K562 (cell line): ENCODE measurements at regions not wholly inside any gene's neighbourhood (a gene's known extent, or its start where the extent isn't known, plus 50 kb on each side); places are given as distances from the start of the nearest gene placed in this dataset.

ENCODE experiments used
- ATAC-seq: fragments of 200-7000 bp; cut with Tn5 transposase; 3 replicates; pipeline ENCODE4 v1.9.1; 2020; ENCODE audit warnings: moderate library complexity
- BruUV-seq: library from RNA; stranded (reverse); fragments of 400-500 nt; replicated peaks from 2 replicates; lab custom pipeline; 2021; lab: Mats Ljungman, UMichigan
- CTCF ChIA-PET: fragments of 300-600 bp; formaldehyde crosslinking; extraction: SDS; loops from one replicate; lab custom pipeline; 2021; ENCODE audit warnings: low intra/inter-chr PET ratio; lab: Yijun Ruan, JAX
- POLR2A ChIA-PET: fragments of 300-600, 350-650 bp; sonication (Branson Sonifier 250); formaldehyde crosslinking; extraction: SDS; loops from one replicate; lab custom pipeline; 2021; ENCODE audit warnings: antibody characterized with exemption, inconsistent platforms; lab: Yijun Ruan, JAX
- DNase-seq, 4 experiments: peaks; one replicate each; pipeline versions ENCODE4 v3.0.0 to v3.0.0-alpha.2; 2011 to 2018; ENCODE audit warnings: low spot score in 3 of 4, mixed read lengths in 3 of 4; ENCODE audit errors: extremely low read depth in 1 of 4
- FAIRE-seq: peaks from 2 replicates; lab custom pipeline; 2011; peaks lifted over from hg19 to GRCh38; lab: Jason Lieb, UNC
- H2AFZ ChIP-seq: 2 replicates; pipeline ENCODE4 v1.6.0; 2011; ENCODE audit warnings: low read depth, low read length, control low read depth, inconsistent platforms
- H3K27ac ChIP-seq: fragments of 200-600 bp; 3 replicates; pipeline ENCODE4 v1.8.0; 2011; ENCODE audit warnings: low read depth, mild to moderate bottlenecking, control low read depth, inconsistent platforms, low read length, moderate library complexity, mixed read lengths; ENCODE audit errors: extremely low read depth
- H3K27me3 ChIP-seq, 2 experiments: fragments of 300-600 bp in 1 of 2; 2 replicates in 1 of 2; 3 replicates in 1 of 2; pipeline versions ENCODE4 v1.6.0 to v1.8.0; 2011; ENCODE audit warnings: inconsistent platforms in 2 of 2, low read length in 2 of 2, mild to moderate bottlenecking in 1 of 2, mixed read lengths in 1 of 2, moderate library complexity in 1 of 2; ENCODE audit not compliant: control insufficient read depth in 2 of 2, insufficient read depth in 2 of 2
- H3K36me3 ChIP-seq: fragments of 300-600 bp; 3 replicates; pipeline ENCODE4 v1.8.0; 2011; ENCODE audit warnings: mild to moderate bottlenecking, low read length, inconsistent platforms; ENCODE audit not compliant: control insufficient read depth, insufficient read depth
- H3K4me1 ChIP-seq, 2 experiments: fragments of 200-600 bp in 1 of 2; replicated peaks in 1 of 2; 2 replicates in 1 of 2; 3 replicates in 1 of 2; pipeline versions ENCODE4 v1.5.1 to v1.8.0; 2011; ENCODE audit warnings: inconsistent platforms in 2 of 2, low read length in 2 of 2, mild to moderate bottlenecking in 1 of 2, mixed read lengths in 1 of 2, moderate library complexity in 1 of 2; ENCODE audit not compliant: control insufficient read depth in 2 of 2, insufficient read depth in 2 of 2
- H3K4me2 ChIP-seq: 2 replicates; pipeline ENCODE4 v1.6.1; 2011; ENCODE audit warnings: low read length, control low read depth, inconsistent platforms, mixed read lengths; ENCODE audit not compliant: insufficient read depth
- H3K4me3 ChIP-seq: fragments of 200-600 bp; sonication (generic), shearing (Covaris generic); 2 replicates; pipeline ENCODE4 v1.5.1; 2016; ENCODE audit warnings: control low read depth, inconsistent platforms
- H3K79me2 ChIP-seq: fragments of 200-600 bp; 3 replicates; pipeline ENCODE4 v1.8.0; 2011; ENCODE audit warnings: low read length, inconsistent platforms; ENCODE audit not compliant: control insufficient read depth, insufficient read depth
- H3K9ac ChIP-seq, 2 experiments: 2 replicates each; pipeline versions ENCODE4 v1.6.0 to v1.6.1; 2011; ENCODE audit warnings: low read depth in 2 of 2, low read length in 2 of 2, control low read depth in 1 of 2, inconsistent platforms in 1 of 2, mild to moderate bottlenecking in 1 of 2, mixed read lengths in 1 of 2; ENCODE audit not compliant: insufficient read depth in 1 of 2
- H3K9me1 ChIP-seq: one replicate; pipeline ENCODE4 v1.6.0; 2011; ENCODE audit warnings: inconsistent platforms, mild to moderate bottlenecking, low read length, moderate library complexity; ENCODE audit not compliant: control insufficient read depth, insufficient read depth
- H3K9me3 ChIP-seq: replicated peaks from 2 replicates; pipeline ENCODE4 v1.5.1; 2011; ENCODE audit warnings: low read depth, low read length, inconsistent platforms; ENCODE audit not compliant: control insufficient read depth, insufficient read depth
- H4K20me1 ChIP-seq: replicated peaks from 2 replicates; pipeline ENCODE4 v1.6.1; 2011; ENCODE audit warnings: low read length, inconsistent platforms, mixed read lengths; ENCODE audit not compliant: control insufficient read depth, insufficient read depth
- ARNT ChIP-seq, 2 experiments: fragments of 450-650 bp; IDR thresholded peaks; 2 replicates each; pipeline ENCODE4 v1.6.1; 2016; ENCODE audit warnings: mild to moderate bottlenecking in 1 of 2
- CBX8 ChIP-seq: fragments of 200-600 bp; sonication (generic); IDR thresholded peaks from 2 replicates; pipeline ENCODE4 v1.6.1; 2012; ENCODE audit warnings: borderline replicate concordance, mixed run types, low read depth, mild to moderate bottlenecking, moderate library complexity, mixed read lengths, low read length, control low read depth, inconsistent platforms; ENCODE audit not compliant: poor library complexity, severe bottlenecking; ENCODE audit errors: extremely low read depth
- CHD4 ChIP-seq: fragments of 200-600 bp; sonication (generic); IDR thresholded peaks from 3 replicates; pipeline ENCODE4 v1.6.1; 2012; ENCODE audit warnings: low read depth, mild to moderate bottlenecking, mixed read lengths, low read length, inconsistent platforms; ENCODE audit not compliant: insufficient read depth, insufficient replicate concordance, poor library complexity, severe bottlenecking
- HCFC1 ChIP-seq: IDR thresholded peaks from 2 replicates; pipeline ENCODE4 v1.6.1; 2012; ENCODE audit warnings: low read depth, low read length, improper control_type of control experiment
- MTA1 ChIP-seq: fragments of 450-650 bp; IDR thresholded peaks from 2 replicates; pipeline ENCODE4 v1.6.1; 2017; ENCODE audit warnings: borderline replicate concordance
- NFATC3 ChIP-seq: fragments of 450-650 bp; IDR thresholded peaks from 2 replicates; pipeline ENCODE4 v1.6.1; 2017; ENCODE audit warnings: mild to moderate bottlenecking
- PHB2 ChIP-seq: fragments of 450-650 bp; IDR thresholded peaks from 2 replicates; pipeline ENCODE4 v1.6.1; 2017; ENCODE audit warnings: low read depth
- POU5F1 ChIP-seq: fragments of 150-350 bp; IDR thresholded peaks from 2 replicates; pipeline ENCODE4 v1.6.1; 2014; ENCODE audit warnings: borderline replicate concordance, low read length, low read depth, mild to moderate bottlenecking; ENCODE audit not compliant: partially characterized antibody
- ZC3H8 ChIP-seq: fragments of 450-650 bp; IDR thresholded peaks from 2 replicates; pipeline ENCODE4 v1.6.1; 2017
- ZNF175 ChIP-seq: fragments of 200-800 bp; sonication (Bioruptor generic); IDR thresholded peaks from 2 replicates; pipeline ENCODE4 v1.6.1; 2016; ENCODE audit warnings: low read depth, mild to moderate bottlenecking, missing genetic modification characterization, missing compliant biosample characterization
- ZNF586 ChIP-seq: fragments of 450-650 bp; formaldehyde crosslinking; conservative IDR thresholded peaks from 2 replicates; pipeline ENCODE4 v1.4.0; 2020; ENCODE audit warnings: mild to moderate bottlenecking, moderate library complexity
- WGBS: fragments of 100-300 bp; shearing (Covaris generic); methylation state at CpG from one replicate; pipeline ENCODE4 v1.1.6; 2016; ENCODE audit warnings: low coverage, mixed read lengths; ENCODE audit not compliant: insufficient coverage; ENCODE audit errors: missing lambda C conversion rate; 5-methylcytosine and 5-hydroxymethylcytosine counted together
- in situ Hi-C: fragments of 300-500 bp; cut with MboI; formaldehyde crosslinking; loops from 4 replicates; pipeline ENCODE4 v1.15.0; 2018; ENCODE audit warnings: inconsistent platforms, mixed read lengths
- intact Hi-C: fragments of 100-400 bp; cut with micrococcal nuclease; formaldehyde crosslinking; loops from 2 replicates; pipeline ENCODE4 v1.14.2; 2022
- TF ChIP-seq, protein P1 (sequence below): fragments of 450-650 bp; IDR thresholded peaks from 2 replicates; pipeline ENCODE4 v1.6.1; 2016; ENCODE audit warnings: low read depth, mild to moderate bottlenecking, moderate library complexity
- TF ChIP-seq, protein P2 (sequence below): sonication (generic); formaldehyde crosslinking; IDR thresholded peaks from 2 replicates; pipeline ENCODE4 v1.8.1; 2023; ENCODE audit warnings: mild to moderate bottlenecking, missing genetic modification reagents

DNA sequence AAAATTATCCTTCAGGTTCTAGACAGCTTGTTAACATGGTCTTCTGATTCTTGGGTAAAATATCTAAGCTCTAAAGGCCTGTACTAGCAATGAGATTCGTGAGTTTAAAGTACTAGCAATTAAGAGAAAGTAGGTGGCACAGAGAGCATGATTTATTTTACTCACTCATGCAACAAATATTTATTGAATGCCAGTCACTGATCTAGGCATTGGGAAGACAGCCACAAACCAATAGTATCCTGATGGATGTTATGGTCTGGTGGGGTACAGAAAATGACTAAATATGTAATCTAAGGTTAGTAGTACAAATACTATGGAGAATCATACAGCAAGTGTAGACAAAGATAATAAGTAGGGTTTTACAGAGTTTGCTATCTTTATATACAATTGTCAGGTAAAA is 751.3 kb downstream of the ZNF385D start (continued):
- TF ChIP-seq HCFC1 = no peak

DNA sequence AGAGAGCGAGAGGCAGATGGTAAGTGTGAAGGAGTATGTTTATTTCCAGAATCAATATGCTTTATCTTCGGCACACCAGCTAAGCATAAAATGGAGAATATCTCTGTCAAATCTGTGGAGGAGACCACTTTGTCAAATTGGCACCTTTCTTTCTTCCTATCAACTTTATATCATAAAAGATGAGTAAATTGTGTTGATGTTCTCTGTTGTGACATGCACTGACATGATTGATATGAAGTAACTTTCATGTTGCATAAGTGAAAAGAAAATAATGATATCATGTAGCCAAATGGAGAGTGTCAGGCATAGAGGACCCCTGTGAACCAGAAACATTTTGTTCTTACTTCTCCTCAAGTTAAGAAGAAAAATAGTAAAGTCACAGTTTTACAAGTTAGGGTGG is 753.8 kb downstream of the ZNF385D start:
- Histone ChIP-seq H3K4me2 (no peak overlapping the region), H2AFZ (no peak overlapping the region), H3K79me2 (no peaks in the 10 kb centered on the region), H3K9me3 (no peaks in the 10 kb centered on the region), H3K9ac (no peak overlapping the region), H3K27me3 (no peaks in the 10 kb centered on the region), H3K36me3 (no peaks in the 10 kb centered on the region), H4K20me1 (no peaks in the 10 kb centered on the region), H3K9me1 (no peaks in the 10 kb centered on the region), H3K27ac (no peak overlapping the region), H3K4me3 (no peak overlapping the region), H3K4me1 (no peaks in the 10 kb centered on the region)
- 25% methylated on average over 2 of the region's 2 CpGs for WGBS
- intact Hi-C loops = no loop called here
- no peak for DNase-seq
- TF ChIP-seq ARNT (IDR thresholded peaks at IDR 0.05) (no peak), ZC3H8 (no peak), CHD4 (no peak)
- no peak for ATAC-seq
- ChIA-PET CTCF (no interaction called here), POLR2A (no interaction called here)
- BruUV-seq = no TSS peak
- FAIRE-seq = no peak
- in situ Hi-C loops = no loop called here

DNA sequence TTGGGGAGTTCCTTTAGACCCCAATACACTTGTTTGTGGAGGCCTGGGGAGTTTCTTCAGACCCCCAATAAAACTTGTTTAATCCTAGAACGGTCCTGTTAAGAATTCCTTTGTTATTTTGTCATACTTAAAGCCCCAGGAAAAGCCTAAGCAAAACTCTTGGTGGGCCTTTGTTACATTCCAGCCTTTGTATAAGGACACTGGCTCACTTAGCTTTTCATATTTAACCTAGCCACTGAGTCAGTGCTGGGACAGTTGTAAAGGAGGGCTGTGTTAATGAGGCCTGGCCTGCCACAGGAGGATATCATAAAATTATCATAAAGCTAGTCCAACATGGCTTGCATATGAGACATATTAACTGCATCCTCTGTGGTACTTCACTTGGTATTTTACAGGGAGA is 760.1 kb downstream of the ZNF385D start:
- H4K20me1 ChIP-seq = no peaks in the 10 kb centered on the region
- TF ChIP-seq NFATC3 = no peak
- no peak for TF ChIP-seq PHB2
- no peak for TF ChIP-seq POU5F1
- TF ChIP-seq, protein P1, sequence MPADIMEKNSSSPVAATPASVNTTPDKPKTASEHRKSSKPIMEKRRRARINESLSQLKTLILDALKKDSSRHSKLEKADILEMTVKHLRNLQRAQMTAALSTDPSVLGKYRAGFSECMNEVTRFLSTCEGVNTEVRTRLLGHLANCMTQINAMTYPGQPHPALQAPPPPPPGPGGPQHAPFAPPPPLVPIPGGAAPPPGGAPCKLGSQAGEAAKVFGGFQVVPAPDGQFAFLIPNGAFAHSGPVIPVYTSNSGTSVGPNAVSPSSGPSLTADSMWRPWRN = no peak
- no peak for TF ChIP-seq MTA1
- no peak for TF ChIP-seq ZNF175
- TF ChIP-seq, protein P2, sequence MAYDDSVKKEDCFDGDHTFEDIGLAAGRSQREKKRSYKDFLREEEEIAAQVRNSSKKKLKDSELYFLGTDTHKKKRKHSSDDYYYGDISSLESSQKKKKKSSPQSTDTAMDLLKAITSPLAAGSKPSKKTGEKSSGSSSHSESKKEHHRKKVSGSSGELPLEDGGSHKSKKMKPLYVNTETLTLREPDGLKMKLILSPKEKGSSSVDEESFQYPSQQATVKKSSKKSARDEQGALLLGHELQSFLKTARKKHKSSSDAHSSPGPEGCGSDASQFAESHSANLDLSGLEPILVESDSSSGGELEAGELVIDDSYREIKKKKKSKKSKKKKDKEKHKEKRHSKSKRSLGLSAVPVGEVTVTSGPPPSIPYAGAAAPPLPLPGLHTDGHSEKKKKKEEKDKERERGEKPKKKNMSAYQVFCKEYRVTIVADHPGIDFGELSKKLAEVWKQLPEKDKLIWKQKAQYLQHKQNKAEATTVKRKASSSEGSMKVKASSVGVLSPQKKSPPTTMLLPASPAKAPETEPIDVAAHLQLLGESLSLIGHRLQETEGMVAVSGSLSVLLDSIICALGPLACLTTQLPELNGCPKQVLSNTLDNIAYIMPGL (CRISPR knock-in tag) = no peak
- no peak for TF ChIP-seq ZNF586
- TF ChIP-seq CBX8 = no peak

More for the DNA sequence above, 760.1 kb downstream of the ZNF385D start:
- Histone ChIP-seq H3K36me3 (no peaks in the 10 kb centered on the region), H3K4me1 (no peaks in the 10 kb centered on the region), H2AFZ (no peak overlapping the region), H3K79me2 (no peaks in the 10 kb centered on the region), H3K9ac (no peak overlapping the region), H3K9me1 (no peaks in the 10 kb centered on the region), H3K27me3 (no peaks in the 10 kb centered on the region), H3K27ac (no peak overlapping the region), H3K4me3 (no peak overlapping the region), H3K4me2 (no peak overlapping the region), H3K9me3 (no peaks in the 10 kb centered on the region)
- no peak for ATAC-seq
- BruUV-seq = no TSS peak
- intact Hi-C loops (no loop called here), in situ Hi-C loops (no loop called here)
- CTCF ChIA-PET = no interaction called here
- no peak for DNase-seq
- POLR2A ChIA-PET = no interaction called here
- WGBS = 11% methylated on average over 1 of the region's 1 CpG
- FAIRE-seq = no peak
